Activated CD4-positive, alpha-beta T cell treated with anti-CD3 and anti-CD28 coated beads, Interleukin-2, amount 50 U/mL, for 4 hours (primary cell): ENCODE measurements at regions not wholly inside any gene's neighbourhood (a gene's known extent, or its start where the extent isn't known, plus 50 kb on each side); places are given as distances from the start of the nearest gene placed in this dataset.
"Not testable (repeated sequence)": the region's sequence is repeated elsewhere in the genome, so short reads cannot be mapped to it uniquely, and the experiment has no call there.

Experiments used
- DNase-seq, 2 experiments: peaks; one replicate each; pipeline ENCODE4 v3.0.0-alpha.2; 2020

DNA sequence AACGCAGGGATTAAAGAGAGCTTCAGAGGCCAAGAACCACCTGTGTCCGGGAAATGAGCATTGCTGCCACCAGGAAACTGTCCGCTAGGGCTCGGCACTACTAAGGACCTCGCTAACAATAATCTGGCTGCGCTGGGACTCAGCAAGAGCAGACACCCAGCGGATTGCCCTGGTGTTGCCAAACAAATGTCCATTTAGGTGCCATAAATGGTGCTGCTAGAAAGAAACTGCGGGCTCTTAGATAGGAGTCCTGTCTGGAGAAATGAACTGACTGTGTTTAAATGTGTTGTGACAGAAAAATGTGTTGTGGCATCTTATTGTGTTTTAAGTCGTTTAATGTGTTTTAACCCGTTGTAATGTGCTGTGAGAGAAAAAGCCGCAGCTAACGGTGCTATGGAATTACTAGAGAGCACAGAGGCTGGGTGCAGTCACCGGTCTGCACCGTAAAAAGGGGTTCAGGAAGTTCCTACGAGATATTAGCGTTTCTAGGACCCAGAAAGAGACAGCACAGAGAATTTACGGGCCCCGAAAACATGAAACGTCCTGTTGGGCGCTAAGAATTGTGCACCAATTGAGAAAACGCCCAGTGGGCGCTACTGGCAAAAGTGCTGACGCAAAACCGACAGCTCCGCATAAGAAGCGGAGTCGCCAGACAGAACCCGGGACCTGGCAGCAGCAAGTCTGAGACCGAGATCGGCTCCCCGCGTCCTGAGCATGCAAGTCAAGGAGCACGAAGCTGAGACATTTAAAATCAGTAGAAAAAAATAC lies 90.6 kb downstream of the ANXA2R start:
- DNase-seq, result peak; percentile 42 to 52

DNA sequence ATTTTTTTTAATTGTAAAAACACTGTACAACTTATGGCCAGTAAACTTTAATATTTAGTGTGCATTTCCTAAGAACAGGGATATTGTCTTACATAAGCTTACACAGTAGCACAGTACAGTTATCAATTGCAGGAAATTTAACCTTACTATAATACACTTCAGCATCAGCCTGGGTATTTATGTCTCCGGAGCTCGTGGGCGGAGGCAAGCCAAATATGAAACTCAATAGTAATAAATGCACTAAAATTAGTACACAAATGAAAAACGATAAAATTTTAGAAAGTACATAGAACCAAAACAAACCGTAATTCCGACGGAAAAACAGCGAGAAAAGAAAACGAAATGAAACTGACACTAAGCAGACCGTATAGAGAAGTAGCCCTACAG lies 91.2 kb downstream of the ANXA2R start:
- peak in 1 of 2 experiments; percentile 15 for DNase-seq

DNA sequence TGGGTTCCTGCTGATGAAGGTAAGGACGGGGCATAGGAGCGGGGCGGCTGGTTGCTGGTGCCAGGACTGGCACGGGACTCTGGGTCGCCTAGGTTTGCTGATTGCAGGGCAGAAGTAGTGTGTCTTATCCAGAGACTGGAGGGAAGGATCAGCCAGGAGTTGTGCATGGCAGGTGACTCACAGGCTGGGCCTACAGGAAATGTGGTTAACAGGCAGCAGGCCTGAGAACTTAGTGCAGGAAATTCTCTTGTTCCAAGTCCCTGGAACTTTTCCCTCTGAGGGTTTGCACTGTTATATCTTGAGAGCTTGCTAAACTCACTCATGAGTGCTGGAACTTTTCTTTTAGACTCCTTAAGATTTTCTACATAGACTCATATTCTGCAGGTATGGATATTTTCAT lies 95.1 kb downstream of the ANXA2R start:
- DNase-seq, result no peak

DNA sequence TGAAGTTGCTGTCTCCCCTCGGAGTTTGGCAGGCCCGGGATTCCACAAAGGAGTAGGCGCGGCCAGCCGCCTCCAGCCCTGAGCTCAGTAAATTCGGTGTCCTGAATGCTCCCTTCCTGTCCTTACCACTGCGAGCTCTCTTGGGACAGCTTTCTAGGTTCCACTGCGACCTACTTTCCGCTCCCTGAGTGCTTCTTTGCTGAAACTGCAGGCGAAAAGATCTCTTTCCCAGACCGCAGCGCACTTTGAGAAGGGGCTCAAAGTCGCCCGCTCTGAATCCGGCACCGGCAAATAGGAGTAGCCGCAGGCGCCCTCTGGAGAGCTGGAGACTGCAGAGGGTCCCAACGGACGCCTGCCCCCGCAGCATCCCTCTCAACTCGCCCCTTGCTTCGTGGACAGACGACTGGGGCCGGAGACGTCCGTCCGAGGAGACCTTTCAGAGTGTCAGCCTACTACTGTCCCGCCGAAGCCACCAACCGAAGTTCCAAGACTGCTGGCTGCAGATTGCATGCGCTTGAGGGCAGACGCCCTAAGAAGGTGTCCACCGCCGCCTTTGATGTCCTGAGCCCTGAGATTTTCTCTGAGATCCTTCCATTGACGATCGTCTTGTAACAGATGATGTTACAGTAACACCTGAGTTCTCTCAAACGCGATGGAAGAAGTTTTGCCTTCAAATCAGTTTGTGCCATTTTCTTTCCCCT lies 96.0 kb downstream of the ANXA2R start:
- DNase-seq, result no peak

DNA sequence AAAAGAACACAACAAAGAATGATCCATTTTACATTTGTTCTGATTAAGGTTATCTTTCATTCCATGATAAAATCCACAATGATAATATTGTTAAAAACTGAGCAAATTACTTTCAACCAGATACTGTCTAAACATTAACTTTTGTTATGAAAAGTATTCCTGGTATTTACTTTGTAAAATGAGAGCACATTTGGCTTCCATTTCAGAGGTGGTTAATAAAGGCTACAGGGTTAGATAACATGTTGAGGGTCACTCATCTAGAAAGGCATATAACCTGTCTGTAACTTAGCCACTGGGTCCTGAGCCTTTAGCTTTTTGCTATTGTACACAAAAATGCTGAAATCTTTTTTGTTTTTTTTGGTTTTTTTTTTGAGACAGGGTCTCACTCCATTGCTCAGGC lies 99.3 kb downstream of the ANXA2R start:
- no peak for DNase-seq

DNA sequence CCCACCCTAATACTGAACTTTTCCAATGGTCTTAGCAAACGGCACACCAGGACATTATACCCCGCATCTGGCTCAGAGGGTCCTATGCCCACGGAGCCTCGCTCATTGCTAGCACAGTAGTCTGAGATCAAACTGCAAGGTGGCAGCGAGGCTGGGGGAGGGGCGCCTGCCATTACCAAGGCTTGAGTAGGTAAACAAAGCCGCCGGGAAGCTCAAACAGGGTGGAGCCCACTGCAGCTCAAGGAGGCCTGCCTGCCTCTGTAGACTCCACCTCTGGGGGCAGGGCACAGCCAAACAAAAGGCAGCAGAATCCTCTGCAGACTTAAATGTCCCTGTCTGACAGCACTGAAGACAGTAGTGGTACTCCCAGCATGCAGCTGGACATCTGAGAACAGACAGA lies 108.1 kb downstream of the ANXA2R start:
- DNase-seq, result not testable (repeated sequence)

DNA sequence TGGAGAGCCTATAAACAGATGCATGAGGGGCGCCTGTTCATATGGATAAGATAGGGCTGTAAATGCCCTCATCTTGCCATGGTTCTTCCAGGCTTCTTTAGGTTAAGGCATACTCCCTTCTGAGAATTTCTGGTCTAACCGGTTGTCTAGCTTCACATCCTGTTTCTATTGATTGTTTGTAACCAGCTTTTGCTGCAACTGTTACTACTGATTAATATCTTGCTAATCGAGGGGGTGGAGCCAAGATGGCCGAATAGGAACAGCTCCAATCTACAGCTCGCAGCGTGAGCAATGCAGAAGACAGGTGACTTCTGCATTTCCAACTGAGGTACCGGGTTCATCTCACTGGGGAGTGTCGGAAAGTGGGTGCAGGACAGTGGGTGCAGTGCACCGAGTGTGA lies 108.7 kb downstream of the ANXA2R start:
- DNase-seq, result not testable (repeated sequence)

DNA sequence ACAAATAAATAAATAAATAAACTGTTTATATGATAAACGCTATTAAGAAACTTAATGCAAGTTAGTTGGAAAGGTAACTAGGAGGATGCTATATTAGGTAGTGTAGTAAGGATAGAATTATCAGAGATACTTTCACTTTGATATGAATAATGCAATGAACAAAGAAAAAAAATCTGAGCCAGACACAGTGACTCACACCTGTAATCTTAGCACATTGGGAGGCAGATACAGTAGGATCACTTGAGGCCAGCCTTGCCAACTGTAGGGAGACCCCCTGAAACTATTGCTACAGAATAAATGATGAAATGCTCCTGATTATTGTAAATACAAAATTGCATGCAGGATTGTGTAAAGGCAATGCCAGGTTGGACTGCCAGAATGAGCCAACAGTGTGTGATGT lies 109.2 kb downstream of the ANXA2R start:
- DNase-seq, result no peak

DNA sequence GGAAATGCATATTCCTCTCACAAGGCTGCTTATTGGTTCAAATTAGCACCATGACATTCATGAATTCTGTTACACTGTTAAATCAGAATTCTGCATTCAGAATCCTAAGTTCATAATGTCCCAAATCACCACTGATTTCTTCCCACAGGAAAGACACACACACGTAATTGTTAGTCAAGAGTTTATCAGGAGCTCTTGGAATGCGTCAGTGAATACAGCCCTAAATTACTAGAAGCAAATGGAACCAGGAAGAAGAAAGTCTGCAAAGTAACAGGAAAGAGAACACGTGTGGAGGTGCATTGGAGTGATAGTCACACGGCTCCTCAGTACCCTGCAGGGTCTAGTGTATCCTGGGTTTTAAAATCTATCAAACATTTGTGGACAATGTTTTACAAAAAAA lies 110.2 kb downstream of the ANXA2R start:
- no peak for DNase-seq

DNA sequence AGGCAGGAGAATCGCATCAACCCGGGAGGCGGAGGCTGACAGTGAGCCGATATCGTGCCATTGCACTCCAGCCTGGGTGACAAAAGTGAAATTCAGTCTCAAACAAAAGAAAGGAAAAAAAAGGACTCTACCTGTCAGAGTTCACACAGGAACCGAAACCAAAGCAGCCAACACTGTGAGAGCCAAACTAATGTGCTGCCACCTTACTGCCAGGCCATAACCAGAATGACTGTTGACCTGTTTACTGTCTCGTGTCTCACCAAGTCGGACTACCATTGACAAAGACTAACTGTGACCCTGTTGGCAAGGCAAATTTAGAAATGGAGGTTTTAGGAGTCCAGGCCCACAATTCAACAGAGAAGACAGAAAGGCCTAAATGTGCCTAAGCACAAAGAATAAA lies 112.4 kb downstream of the ANXA2R start:
- no peak for DNase-seq

DNA sequence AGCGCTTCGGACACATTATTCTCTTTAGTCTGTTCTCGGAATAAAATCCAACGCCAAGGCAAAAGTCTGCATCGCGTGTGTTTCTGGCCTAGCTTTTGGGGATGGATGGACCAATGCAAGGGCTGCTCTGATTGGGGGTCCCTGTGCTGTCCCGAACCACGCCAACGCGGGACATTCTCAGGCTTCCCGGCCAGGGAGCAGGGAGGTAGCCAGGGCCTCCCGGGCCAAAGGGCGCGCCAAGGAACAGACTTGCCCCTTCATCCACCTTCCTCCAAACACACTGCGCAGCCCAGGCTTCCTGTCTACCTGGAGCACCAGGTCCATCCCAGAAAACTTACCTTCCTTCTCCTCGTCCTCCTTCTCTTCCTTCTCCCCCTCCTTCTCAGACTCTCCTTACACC lies 113.0 kb upstream of the SELENOP start:
- DNase-seq, result no peak

DNA sequence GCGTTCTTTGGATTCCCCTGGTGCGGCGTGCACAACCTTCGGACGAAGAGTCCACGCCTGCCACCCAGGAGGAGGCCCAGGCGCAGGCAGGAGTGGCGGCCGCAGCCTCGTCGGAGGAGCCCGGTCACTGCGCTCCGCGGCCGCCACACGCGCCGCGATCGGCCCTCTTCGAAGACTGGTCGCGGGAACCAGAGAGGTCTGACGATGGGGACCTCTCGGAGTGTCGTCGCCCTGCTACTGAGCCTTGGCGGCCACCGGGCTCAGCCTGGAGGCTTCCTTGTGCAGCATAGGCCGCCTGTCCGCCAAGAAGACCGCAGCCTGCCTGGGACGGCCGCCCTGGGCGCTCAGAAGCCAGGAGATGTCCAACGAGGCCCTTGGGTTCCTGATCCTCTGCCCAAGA lies 112.5 kb upstream of the SELENOP start:
- no peak for DNase-seq

DNA sequence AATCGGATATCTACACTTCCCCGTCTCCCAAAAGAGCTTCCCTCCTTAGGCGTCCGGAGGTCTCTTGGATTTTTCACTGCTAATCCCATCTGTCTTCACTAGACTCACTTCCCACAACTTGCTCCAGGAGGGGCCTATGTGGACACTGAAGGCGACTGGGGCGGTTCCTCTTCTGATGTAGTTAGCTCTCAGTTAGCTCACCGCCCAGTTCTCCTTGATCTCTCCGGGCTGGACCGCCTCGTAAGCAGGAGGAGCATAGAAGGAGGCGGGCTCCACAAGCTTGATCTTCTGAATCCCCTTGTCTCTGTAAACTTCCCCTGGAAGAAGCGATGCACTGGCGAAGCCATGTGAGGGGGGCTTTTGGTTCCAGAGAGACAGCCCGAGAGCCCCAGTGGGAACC lies 112.0 kb upstream of the SELENOP start:
- no peak for DNase-seq

DNA sequence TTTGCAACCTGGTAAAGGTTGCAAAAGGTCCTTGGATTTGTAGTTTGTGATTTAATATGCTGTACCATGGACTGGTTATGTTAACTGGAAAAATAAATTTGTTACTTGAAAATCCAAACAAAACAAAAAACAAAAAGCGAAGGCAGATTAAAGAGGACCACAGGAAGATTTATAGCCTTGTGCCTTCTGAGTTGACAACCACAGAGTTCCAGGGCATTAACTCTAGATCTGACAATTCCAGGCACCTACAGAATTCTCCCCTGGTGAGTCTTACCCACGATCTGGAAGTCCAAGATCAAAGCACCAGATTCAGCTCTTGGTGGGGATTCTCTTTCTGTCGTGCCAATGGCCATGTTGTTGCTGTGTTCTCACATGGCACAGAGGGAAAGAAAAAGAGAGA lies 107.9 kb upstream of the SELENOP start:
- no peak for DNase-seq

DNA sequence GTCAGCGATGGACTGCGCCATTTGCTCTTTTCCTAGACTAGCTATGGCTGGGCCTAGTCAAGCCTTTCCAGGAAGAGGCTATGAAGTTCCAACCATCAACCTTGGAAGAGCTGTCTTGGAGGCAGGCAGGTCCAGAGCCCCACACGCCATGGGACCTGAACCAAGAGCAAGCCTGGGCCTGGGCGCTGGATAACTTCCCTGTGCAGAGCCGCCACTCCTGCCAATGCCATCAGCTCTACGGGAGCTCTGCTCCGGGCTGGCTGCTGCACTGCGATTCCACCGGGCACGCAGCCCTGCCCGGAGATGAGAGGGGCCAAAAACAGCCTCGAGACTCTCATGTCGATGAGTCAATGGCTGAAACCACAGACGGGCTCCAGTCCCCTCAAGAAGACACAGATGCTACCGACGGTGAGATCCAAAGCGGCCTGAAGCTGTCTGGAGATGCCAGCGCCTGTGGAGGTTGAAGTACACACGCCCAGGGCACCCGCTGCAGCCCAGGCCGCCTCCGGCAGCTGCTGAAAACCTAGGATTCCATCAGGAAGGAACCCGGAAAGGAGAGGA lies 103.7 kb upstream of the SELENOP start:
- DNase-seq, result no peak

DNA sequence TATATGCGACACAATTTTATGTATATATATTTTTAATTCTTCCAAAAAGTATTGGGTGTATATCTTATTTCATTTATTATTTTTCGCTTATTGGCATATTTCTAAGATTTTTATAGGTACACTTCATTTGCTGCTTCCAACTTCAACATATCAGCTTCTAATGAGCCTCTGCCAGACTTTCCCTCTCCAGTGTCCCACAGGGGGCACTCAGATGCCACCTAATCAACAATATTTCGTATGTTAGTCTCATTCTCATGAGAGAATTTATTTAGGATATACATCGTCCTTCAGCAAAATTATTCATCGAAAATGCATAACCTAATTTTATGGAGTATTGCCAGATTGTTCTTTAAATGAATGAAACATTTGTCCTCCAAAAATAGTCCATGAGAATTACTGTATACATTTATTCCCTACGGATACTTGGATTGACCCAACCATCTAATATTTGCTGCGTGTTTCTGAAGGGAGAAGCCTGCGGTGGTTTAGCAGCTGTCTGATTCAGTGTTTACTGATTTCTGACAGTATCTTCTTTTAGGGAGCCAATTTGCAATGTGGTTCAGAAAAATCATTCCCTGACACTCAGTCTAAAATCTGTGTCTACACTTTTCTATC lies 100.6 kb upstream of the SELENOP start:
- DNase-seq, result peak; percentile 56 to 57

DNA sequence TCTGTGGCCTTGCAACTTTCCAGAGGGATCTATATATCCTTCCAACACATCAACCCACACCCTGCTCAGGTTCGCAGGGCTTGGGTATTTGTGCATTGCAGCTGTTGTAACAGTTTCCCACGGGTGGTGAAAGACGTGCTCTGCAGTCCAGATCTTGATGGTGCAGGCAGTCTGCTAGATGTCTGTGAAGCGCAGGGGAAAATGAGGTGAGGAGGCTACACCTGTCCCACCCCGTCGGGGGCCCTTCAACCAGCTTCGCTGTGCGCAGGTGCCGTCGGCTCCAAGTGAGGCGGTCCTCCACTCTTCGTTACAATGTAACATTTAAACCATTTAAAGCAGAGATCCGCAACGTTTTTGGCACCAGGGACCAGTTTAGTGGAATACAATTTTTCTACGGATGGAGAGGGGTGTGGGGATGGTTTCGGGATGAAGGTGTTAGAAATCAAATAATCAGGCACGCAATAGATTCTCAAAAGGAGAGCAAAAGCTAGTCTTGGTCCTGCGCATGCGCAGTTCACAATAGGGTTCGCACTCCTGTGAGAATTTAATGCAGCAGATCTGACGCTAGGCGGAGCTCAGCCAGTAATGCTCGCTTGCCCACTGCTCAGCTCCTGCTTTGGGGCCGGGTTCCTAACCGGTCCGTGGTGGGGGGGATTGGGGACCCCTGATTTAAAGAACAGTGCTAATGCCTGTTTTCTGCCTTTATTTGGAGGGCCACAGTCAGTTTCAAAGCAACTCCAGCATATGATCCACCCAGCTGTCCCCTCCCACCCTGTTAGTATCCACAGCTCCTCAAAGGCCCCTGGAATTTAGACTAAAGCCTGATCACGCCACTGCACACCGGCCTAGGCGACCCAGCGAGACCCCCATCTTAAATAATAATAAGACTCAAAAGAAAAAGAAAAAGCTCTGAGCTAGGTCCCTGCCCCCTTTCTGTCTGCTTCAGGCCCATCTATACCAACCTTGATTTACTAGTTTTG lies 97.1 kb upstream of the SELENOP start:
- peak; percentile 87 to 89 for DNase-seq

DNA sequence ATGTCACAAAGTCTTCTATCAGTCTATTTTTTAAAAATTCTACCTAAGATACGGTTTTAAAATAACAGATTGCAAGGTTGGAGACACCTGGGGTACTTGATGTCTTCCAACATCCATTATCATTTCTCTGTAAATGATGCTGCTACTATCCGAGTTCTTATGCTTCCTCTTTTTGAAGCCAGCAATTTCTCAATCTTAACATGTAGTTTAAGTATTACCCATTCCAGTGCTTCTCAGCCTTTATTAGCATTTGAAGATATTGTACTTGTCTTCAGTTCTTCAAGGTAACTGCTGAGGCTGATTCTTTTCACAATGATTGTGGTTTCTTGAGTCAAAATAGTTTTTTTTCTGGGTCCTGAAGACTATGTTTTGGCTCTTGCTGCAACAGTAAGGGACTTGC lies 96.4 kb upstream of the SELENOP start:
- DNase-seq, result no peak

DNA sequence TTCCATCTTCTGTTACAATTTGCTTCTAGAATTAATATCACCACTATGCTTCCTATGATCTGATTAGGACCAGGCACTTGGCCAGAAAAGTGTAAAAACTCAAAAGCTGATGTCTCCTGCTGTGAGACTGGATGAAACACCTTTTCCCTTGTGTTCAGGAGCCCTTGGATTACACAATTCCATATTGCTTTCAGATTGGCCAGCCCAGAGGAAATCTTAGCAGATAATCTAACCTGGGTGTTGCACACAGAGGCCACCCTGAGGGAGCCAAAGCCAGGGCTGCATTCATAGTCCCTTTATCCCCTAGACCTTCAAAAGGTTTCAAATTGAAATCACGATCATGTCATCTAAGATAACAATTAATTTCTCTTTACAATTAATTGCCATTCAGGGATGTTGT lies 94.1 kb upstream of the SELENOP start:
- no peak for DNase-seq

DNA sequence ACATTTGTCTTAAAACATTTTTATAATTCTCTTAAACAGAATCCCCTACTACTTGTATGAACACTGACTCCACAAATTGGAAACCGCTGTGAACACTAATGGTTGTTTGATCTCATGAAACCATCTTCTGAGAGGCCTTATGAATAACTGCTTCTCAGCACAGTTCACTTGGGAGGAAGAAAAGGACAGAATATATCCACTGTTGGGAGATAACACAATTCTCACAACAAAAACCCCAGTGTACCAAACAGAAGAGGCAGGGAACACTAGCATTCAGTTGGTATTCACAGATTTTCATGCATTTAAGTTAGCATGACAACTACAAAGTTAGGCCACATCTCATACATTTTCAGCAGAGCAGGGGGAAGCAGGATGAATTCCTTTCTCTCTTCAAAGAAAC lies 89.0 kb upstream of the SELENOP start:
- DNase-seq, result no peak

DNA sequence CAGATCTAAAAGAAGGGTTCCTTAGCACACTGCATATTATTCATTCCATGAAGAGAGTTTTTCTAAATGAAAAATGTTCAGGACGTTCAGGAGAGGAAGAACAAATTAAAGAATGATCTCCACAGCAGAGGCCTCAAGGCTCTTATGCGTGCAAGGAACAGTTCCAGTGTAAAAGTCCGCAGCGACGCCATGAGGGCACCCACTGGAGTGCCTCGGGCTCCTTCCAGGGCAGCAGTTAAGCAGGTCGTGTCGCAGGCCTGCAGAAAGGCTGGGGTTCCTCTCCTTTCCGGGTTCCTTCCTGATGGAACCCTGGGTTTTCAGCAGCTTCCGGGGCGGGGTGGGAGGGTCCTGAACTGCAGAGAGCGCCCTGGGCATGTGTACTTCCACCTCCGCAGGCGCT lies 87.1 kb upstream of the SELENOP start:
- DNase-seq, result no peak

DNA sequence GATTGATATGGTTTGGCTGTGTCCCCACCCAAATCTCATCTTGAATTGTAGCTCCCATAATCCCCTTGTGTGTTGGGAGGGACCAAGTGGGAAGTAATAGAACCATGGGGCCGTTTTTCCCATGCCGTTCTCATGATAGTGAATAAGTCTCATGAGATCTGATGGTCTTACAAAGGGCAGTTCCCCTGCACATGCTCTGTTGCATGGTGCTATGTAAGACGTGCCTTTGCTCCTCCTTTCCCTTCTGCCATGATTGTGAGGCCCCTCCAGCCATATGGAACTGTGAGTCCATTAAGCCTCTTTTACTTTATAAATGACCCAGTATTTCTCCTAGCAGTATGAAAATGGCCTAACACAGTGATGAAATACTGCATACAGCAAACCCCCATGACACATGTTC lies 84.8 kb upstream of the SELENOP start:
- DNase-seq, result no peak

DNA sequence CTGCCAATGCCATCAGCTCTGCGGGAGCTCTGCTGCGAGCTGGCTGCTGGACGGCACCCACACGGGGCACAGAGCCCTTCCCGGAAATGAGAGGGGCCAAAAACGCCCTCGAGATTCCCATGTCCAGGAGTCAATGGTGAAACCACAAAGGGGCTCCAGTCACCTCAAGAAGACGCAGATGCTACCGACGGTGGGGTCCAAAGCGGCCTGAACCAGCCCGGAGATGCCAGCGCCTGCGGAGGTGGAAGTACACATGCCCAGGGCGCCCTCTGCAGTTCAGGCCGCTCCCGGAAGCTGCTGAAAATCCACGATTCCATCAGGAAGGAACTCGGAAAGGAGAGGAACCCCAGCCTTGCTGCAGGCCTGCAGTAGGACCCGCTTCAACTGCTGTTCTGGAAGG lies 82.4 kb upstream of the SELENOP start:
- no peak for DNase-seq
